Thymus (tissue), 11 donors: ENCODE measurements at regions not wholly inside any gene's neighbourhood (a gene's known extent, or its start where the extent isn't known, plus 50 kb on each side); places are given as distances from the start of the nearest gene placed in this dataset.

Experiments used
- DNase-seq, 9 donors: peaks; one replicate each; pipeline ENCODE4 v3.0.0-alpha.2; 2013; ENCODE audit warnings: low spot score in 9 of 9, low read depth in 6 of 9, missing footprints in 1 of 9
- H3K27ac ChIP-seq, 2 donors: one replicate each; pipeline ENCODE4 v1.5.1; 2013; ENCODE audit warnings: control low read depth in 1 of 2, low read depth in 1 of 2, low read length in 1 of 2, mild to moderate bottlenecking in 1 of 2, moderate library complexity in 1 of 2
- H3K27me3 ChIP-seq, 2 donors: one replicate each; pipeline ENCODE4 v1.5.1; 2013; ENCODE audit warnings: low read length in 1 of 2; ENCODE audit not compliant: control insufficient read depth in 2 of 2, insufficient read depth in 1 of 2
- H3K36me3 ChIP-seq, 2 donors: one replicate each; pipeline ENCODE4 v1.5.1; 2013; ENCODE audit warnings: low read length in 1 of 2, mild to moderate bottlenecking in 1 of 2, moderate library complexity in 1 of 2; ENCODE audit not compliant: control insufficient read depth in 2 of 2, insufficient read depth in 2 of 2
- H3K4me1 ChIP-seq, 2 donors: one replicate each; pipeline ENCODE4 v1.5.1; 2013; ENCODE audit warnings: low read length in 2 of 2; ENCODE audit not compliant: control insufficient read depth in 2 of 2, insufficient read depth in 2 of 2
- H3K4me3 ChIP-seq, 2 donors: one replicate each; pipeline ENCODE4 v1.5.1; 2013; ENCODE audit warnings: low read length in 2 of 2, control low read depth in 1 of 2, mild to moderate bottlenecking in 1 of 2
- H3K9me3 ChIP-seq, 2 donors: one replicate each; pipeline ENCODE4 v1.5.1; 2013; ENCODE audit warnings: low read length in 1 of 2, mild to moderate bottlenecking in 1 of 2; ENCODE audit not compliant: control insufficient read depth in 2 of 2, insufficient read depth in 1 of 2
- WGBS: extraction: QIAGEN DNeasy Blood & Tissue Kit; methylation state at CpG from one replicate; pipeline ENCODE4 v1.1.7; 2013; 5-methylcytosine and 5-hydroxymethylcytosine counted together
- donor health status: healthy.

GRCh38 chr10:3584926-3585784, 199.9 kb downstream of the KLF6 start:
- H3K36me3 ChIP-seq: no peaks in the 10 kb centered on the region
- H3K27ac ChIP-seq: no peak overlapping the region
- DNase-seq: no peak
- H3K9me3 ChIP-seq: no peaks in the 10 kb centered on the region
- H3K4me3 ChIP-seq: no peak overlapping the region
- H3K4me1 ChIP-seq: no peaks in the 10 kb centered on the region
- no peaks in the 10 kb centered on the region for H3K27me3 ChIP-seq
- WGBS: 96% methylated on average over 22 of the region's 22 CpGs

DNA sequence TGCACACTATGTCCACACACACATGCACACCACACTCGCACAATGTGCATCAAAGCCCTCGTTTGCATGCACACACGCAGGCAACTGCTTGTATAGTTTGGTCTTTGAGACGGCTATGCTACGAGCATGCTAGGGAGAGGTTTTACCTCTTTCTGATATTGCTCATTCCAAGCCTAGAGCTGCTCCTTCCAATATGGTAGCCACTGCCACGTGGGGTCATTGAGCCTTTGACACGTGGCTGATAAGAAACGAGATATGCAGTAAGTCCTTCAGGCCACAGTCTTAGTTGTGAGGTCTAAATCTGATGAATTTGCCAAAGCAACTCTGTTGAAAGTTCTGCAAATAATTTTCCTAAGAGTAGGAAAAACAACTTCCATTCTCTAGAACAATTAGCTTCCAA, 204.4 kb downstream of the KLF6 start:
- DNase-seq: no peak
- H3K27me3 ChIP-seq: no peaks in the 10 kb centered on the region
- WGBS: 98% methylated on average over 8 of the region's 8 CpGs
- H3K4me3 ChIP-seq: no peak overlapping the region
- no peaks in the 10 kb centered on the region for H3K9me3 ChIP-seq
- H3K27ac ChIP-seq: no peak overlapping the region
- H3K36me3 ChIP-seq: no peaks in the 10 kb centered on the region
- no peaks in the 10 kb centered on the region for H3K4me1 ChIP-seq

DNA sequence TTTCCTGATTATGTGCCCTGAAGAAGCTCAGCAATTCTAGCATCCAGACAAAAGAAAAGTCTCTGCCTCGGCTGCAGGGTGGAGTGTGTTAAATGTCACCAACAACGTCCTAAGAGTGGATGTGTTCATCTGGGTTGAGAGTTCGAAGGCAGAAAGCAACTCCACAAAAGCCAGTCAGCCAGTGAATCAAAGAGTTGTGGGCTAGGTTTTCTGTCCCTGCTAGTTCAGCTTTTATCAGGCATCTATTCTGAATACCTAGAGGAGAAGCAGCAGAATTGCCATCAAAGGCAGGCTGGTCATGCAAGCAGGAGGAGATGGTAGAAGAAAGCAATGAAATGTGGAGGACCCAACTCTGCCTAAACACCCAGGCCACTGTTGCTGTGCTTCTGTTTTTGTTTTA, 205.2 kb downstream of the KLF6 start:
- no peak overlapping the region for H3K27ac ChIP-seq
- DNase-seq: no peak
- H3K9me3 ChIP-seq: no peaks in the 10 kb centered on the region
- H3K36me3 ChIP-seq: no peaks in the 10 kb centered on the region
- no peaks in the 10 kb centered on the region for H3K4me1 ChIP-seq
- WGBS: 29% methylated on average over 3 of the region's 3 CpGs
- no peak overlapping the region for H3K4me3 ChIP-seq
- no peaks in the 10 kb centered on the region for H3K27me3 ChIP-seq

GRCh38 chr10:3578682-3579081, 206.3 kb downstream of the KLF6 start:
- Histone ChIP-seq H3K9me3 (no peaks in the 10 kb centered on the region), H3K4me1 (no peaks in the 10 kb centered on the region), H3K27me3 (no peaks in the 10 kb centered on the region), H3K36me3 (no peaks in the 10 kb centered on the region), H3K4me3 (no peak overlapping the region), H3K27ac (no peak overlapping the region)
- no peak for DNase-seq

GRCh38 chr10:3578159-3578558, 206.8 kb downstream of the KLF6 start:
- H3K4me1 ChIP-seq: no peaks in the 10 kb centered on the region
- DNase-seq: no peak
- no peaks in the 10 kb centered on the region for H3K36me3 ChIP-seq
- no peak overlapping the region for H3K27ac ChIP-seq
- 93% methylated on average over 3 of the region's 3 CpGs for WGBS
- no peaks in the 10 kb centered on the region for H3K27me3 ChIP-seq
- H3K9me3 ChIP-seq: no peaks in the 10 kb centered on the region
- H3K4me3 ChIP-seq: no peak overlapping the region

- Histone ChIP-seq H3K36me3 (no peaks in the 10 kb centered on the region), H3K27ac (no peak overlapping the region), H3K4me1 (no peaks in the 10 kb centered on the region), H3K4me3 (no peak overlapping the region), H3K9me3 (no peaks in the 10 kb centered on the region), H3K27me3 (no peaks in the 10 kb centered on the region)
- DNase-seq: no peak
- WGBS: 93% methylated on average over 10 of the region's 10 CpGs
Observed at GRCh38 chr10:3574451-3574850, 210.6 kb downstream of the KLF6 start.

GRCh38 chr10:3573498-3573897, 211.5 kb downstream of the KLF6 start:
- no peak overlapping the region for H3K4me3 ChIP-seq
- no peaks in the 10 kb centered on the region for H3K27me3 ChIP-seq
- no peak overlapping the region for H3K27ac ChIP-seq
- H3K36me3 ChIP-seq: no peaks in the 10 kb centered on the region
- DNase-seq: no peak
- H3K9me3 ChIP-seq: no peaks in the 10 kb centered on the region
- 84% methylated on average over 8 of the region's 8 CpGs for WGBS
- peaks cover 5% of the 10 kb centered on the region in 2 donors for H3K4me1 ChIP-seq

DNA sequence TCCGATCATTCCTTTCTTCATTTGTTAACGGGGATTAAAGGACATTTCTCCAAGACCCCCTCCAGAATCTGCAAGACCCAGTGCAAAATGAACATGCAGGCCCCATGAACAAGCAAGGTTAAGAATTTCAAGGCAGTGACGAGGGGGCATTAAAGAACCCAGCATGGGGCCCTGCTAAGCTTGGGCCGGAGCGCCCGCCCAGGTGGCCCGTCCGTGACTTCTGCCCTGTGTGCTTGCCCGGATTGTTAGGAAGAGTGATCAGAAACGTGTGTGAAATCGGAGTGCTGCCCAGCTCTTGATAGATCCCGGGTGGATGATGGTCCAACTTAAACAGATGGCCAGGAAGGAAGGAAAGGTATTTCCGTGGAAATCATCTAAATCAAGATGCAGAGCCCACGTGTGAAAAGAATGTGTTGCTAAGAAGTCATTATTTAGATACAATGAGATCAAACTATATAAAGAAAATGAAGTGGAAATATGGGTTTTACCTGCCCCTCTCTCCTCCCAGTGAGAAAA, 213.6 kb downstream of the KLF6 start:
- H3K27me3 ChIP-seq: no peaks in the 10 kb centered on the region
- peaks cover 19 to 26% of the 10 kb centered on the region in 2 donors for H3K4me1 ChIP-seq
- 97% methylated on average over 14 of the region's 14 CpGs for WGBS
- no peak overlapping the region for H3K4me3 ChIP-seq
- H3K27ac ChIP-seq: no peak overlapping the region
- no peak for DNase-seq
- H3K9me3 ChIP-seq: no peaks in the 10 kb centered on the region
- no peaks in the 10 kb centered on the region for H3K36me3 ChIP-seq

GRCh38 chr10:3570855-3571266, 214.1 kb downstream of the KLF6 start:
- Histone ChIP-seq H3K27me3 (no peaks in the 10 kb centered on the region), H3K36me3 (no peaks in the 10 kb centered on the region), H3K4me1 (peaks cover 19 to 29% of the 10 kb centered on the region in 2 donors), H3K27ac (no peak overlapping the region), H3K9me3 (peaks cover 0 to 2% of the 10 kb centered on the region in 2 donors), H3K4me3 (no peak overlapping the region)
- no peak for DNase-seq
- 97% methylated on average over 9 of the region's 9 CpGs for WGBS
